DND-41 (cell line): ENCODE measurements at regions not wholly inside any gene's neighbourhood (a gene's known extent, or its start where the extent isn't known, plus 50 kb on each side); places are given as distances from the start of the nearest gene placed in this dataset.

Experiments
- ATAC-seq: fragments of 200-7000 bp; cut with Tn5 transposase; 3 replicates; pipeline ENCODE4 v1.9.1; 2021; ENCODE audit warnings: low read depth; ENCODE audit not compliant: insufficient read depth
- DNase-seq: peaks from one replicate; pipeline ENCODE4 v3.0.0-alpha.2; 2020
- H2AFZ ChIP-seq: 2 replicates; pipeline ENCODE4 v1.6.0; 2012; ENCODE audit warnings: low read depth, low read length
- H3K27ac ChIP-seq: 2 replicates; pipeline ENCODE4 v1.5.1; 2012; ENCODE audit warnings: low read length, inconsistent platforms
- H3K27me3 ChIP-seq: fragments of 200-600 bp; sonication (generic); 2 replicates; pipeline ENCODE4 v1.6.0; 2012; ENCODE audit warnings: low read length, mild to moderate bottlenecking, inconsistent platforms; ENCODE audit not compliant: insufficient read depth, poor library complexity
- H3K36me3 ChIP-seq: 2 replicates; pipeline ENCODE4 v1.5.1; 2012; ENCODE audit warnings: low read length, inconsistent platforms; ENCODE audit not compliant: insufficient read depth
- H3K4me1 ChIP-seq: 2 replicates; pipeline ENCODE4 v1.5.1; 2012; ENCODE audit warnings: mild to moderate bottlenecking, low read length; ENCODE audit not compliant: insufficient read depth
- H3K4me2 ChIP-seq: 2 replicates; pipeline ENCODE4 v1.6.0; 2012; ENCODE audit warnings: mild to moderate bottlenecking, moderate library complexity, low read length, inconsistent platforms; ENCODE audit not compliant: insufficient read depth
- H3K4me3 ChIP-seq, 2 experiments: fragments of 200-600 bp in 1 of 2; shearing (Covaris generic) in 1 of 2; 2 replicates each; pipeline ENCODE4 v1.5.1; 2012 to 2016; ENCODE audit warnings: inconsistent platforms in 2 of 2, low read length in 2 of 2, mild to moderate bottlenecking in 2 of 2, low read depth in 1 of 2, moderate library complexity in 1 of 2
- H3K79me2 ChIP-seq: 2 replicates; pipeline ENCODE4 v1.6.0; 2012; ENCODE audit warnings: low read length, inconsistent platforms; ENCODE audit not compliant: insufficient read depth
- H3K9ac ChIP-seq: 2 replicates; pipeline ENCODE4 v1.6.0; 2012; ENCODE audit warnings: low read depth, mild to moderate bottlenecking, inconsistent platforms, low read length, moderate library complexity
- H3K9me3 ChIP-seq: 2 replicates; pipeline ENCODE4 v1.5.1; 2012; ENCODE audit warnings: low read length, moderate library complexity, mild to moderate bottlenecking, inconsistent platforms; ENCODE audit not compliant: insufficient read depth, severe bottlenecking
- H4K20me1 ChIP-seq: 2 replicates; pipeline ENCODE4 v1.6.0; 2012; ENCODE audit warnings: low read length; ENCODE audit not compliant: insufficient read depth
- EZH2 ChIP-seq: IDR thresholded peaks from 3 replicates; pipeline ENCODE4 v1.6.1; 2012; ENCODE audit warnings: borderline replicate concordance, low read depth, mild to moderate bottlenecking, moderate library complexity, low read length, inconsistent platforms; ENCODE audit not compliant: severe bottlenecking
- TF ChIP-seq, protein P1 (sequence below): IDR thresholded peaks from 2 replicates; pipeline ENCODE4 v1.5.1; 2012; ENCODE audit warnings: borderline replicate concordance, low read length, moderate library complexity, mild to moderate bottlenecking; ENCODE audit not compliant: poor library complexity, severe bottlenecking; ENCODE audit errors: extremely low read depth

DNA sequence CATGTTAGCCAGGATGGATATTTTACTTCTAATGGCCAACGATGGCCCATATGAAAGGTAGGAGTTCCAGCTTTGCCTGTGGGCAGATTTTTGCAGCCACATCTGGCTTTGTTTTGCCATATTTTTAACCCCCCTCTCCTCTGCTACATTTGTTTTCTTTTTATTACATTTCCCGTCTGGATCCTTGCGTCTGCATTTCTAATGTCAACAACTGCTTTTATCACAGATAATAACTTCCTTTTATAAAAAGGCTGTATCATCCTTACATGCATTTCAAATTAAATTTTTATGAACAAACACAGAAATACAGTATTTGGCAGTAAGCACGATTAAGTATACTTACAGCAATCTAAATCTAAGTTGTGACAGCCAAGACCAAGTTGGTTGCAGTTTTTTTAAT, 156.0 kb downstream of the BAMBI start:
- Histone ChIP-seq H2AFZ (no peak overlapping the region), H3K9ac (no peak overlapping the region), H4K20me1 (no peaks in the 10 kb centered on the region), H3K79me2 (no peaks in the 10 kb centered on the region), H3K4me3 (no peak overlapping the region), H3K4me2 (no peak overlapping the region), H3K9me3 (no peaks in the 10 kb centered on the region), H3K4me1 (no peaks in the 10 kb centered on the region), H3K27ac (no peak overlapping the region), H3K36me3 (no peaks in the 10 kb centered on the region), H3K27me3 (peaks cover 4% of the 10 kb centered on the region)
- ATAC-seq = no peak
- TF ChIP-seq EZH2 = no peak
- TF ChIP-seq, protein P1, sequence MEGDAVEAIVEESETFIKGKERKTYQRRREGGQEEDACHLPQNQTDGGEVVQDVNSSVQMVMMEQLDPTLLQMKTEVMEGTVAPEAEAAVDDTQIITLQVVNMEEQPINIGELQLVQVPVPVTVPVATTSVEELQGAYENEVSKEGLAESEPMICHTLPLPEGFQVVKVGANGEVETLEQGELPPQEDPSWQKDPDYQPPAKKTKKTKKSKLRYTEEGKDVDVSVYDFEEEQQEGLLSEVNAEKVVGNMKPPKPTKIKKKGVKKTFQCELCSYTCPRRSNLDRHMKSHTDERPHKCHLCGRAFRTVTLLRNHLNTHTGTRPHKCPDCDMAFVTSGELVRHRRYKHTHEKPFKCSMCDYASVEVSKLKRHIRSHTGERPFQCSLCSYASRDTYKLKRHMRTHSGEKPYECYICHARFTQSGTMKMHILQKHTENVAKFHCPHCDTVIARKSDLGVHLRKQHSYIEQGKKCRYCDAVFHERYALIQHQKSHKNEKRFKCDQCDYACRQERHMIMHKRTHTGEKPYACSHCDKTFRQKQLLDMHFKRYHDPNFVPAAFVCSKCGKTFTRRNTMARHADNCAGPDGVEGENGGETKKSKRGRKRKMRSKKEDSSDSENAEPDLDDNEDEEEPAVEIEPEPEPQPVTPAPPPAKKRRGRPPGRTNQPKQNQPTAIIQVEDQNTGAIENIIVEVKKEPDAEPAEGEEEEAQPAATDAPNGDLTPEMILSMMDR = no peak
- no peak for DNase-seq

DNA sequence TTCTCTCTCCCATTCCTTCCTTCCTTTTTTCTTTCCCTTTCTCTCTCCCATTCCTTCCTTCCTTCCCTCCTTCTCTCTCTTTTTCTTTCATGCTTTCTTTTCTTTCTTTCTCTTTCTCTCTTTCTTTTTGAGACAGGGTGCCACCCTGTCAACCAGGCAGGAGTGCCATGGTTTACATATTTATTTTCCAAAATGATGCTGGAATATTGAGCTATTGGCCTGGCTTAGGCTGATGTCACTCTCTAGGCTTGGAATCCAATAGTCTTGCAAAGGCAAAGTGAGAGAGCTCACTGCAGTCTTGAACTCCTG, 159.1 kb downstream of the BAMBI start:
- H3K27me3 ChIP-seq = peaks cover 4% of the 10 kb centered on the region
- no peak for DNase-seq

DNA sequence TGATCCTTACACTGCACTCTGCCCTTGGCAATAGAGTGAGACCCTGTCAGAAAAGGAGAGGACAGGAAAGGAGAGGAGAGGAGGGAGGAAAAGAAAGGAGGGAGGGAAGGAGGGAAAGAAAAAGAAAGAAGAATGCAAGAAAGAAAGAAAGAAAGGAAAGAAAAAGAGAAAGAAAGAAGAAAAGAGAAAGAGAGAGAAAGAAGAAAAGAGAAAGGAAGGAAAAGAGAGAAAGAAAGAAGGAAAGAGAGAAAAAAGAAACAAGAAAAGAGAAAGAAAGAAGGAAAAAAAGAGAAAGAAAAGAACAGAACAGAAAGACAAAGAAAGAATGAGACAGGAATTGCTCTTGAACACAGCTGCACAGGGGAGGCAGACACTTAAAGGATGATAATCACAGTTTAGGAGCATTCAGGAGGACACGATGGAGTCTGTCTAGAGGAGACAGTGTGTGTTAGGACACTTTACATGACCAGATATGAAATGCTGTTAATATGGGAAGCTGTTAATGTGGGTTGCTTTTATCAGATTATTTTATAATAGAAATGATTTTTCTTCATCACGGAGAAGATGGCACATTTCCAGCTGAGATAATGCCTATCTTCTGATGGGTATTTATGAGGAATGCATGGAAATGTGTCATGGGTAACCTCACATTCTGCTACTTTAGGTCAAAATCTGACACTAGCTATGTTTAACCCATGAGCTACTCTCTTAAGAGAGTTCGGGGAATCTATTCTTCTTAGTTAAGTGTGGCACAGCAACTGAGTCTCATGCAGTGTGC, 160.5 kb downstream of the BAMBI start:
- Histone ChIP-seq H3K79me2 (no peaks in the 10 kb centered on the region), H3K9ac (no peak overlapping the region), H4K20me1 (no peaks in the 10 kb centered on the region), H3K4me1 (no peaks in the 10 kb centered on the region), H3K4me2 (no peak overlapping the region), H2AFZ (no peak overlapping the region), H3K9me3 (no peaks in the 10 kb centered on the region), H3K36me3 (no peaks in the 10 kb centered on the region), H3K27ac (no peak overlapping the region), H3K27me3 (peaks cover 4% of the 10 kb centered on the region), H3K4me3 (no peak overlapping the region)
- ATAC-seq (no peak), DNase-seq (no peak)
- TF ChIP-seq, protein P1 = no peak
- no peak for TF ChIP-seq EZH2

More for the DNA sequence above, 159.1 kb downstream of the BAMBI start:
- TF ChIP-seq EZH2 = no peak
- TF ChIP-seq, protein P1 = no peak
- Histone ChIP-seq H3K4me2 (no peak overlapping the region), H3K27ac (no peak overlapping the region), H3K9me3 (no peaks in the 10 kb centered on the region), H3K79me2 (no peaks in the 10 kb centered on the region), H3K4me1 (no peaks in the 10 kb centered on the region), H3K36me3 (no peaks in the 10 kb centered on the region), H2AFZ (no peak overlapping the region), H3K4me3 (no peak overlapping the region), H4K20me1 (no peaks in the 10 kb centered on the region), H3K9ac (no peak overlapping the region)
- ATAC-seq = no peak

DNA sequence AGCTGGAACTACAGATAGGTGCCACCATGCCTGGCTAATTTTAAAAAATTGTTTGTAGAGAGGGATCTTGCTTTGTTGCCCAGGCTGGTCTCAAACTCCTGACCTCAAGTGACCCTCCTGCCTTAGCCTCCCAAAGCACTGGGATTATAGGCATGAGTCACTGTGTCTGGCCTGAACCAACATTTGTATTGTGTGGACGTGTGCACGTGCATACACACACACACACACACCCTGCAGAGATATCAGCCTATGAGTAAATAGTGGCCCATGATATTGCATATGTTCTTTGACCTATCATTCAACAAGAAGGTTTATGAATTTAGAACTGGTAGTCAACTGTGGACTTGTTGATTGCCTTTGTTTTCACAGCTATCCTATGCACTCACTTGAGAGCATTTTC, 161.6 kb downstream of the BAMBI start:
- Histone ChIP-seq H3K27ac (no peak overlapping the region), H2AFZ (no peak overlapping the region), H3K27me3 (peaks cover 4% of the 10 kb centered on the region), H3K4me2 (no peak overlapping the region), H3K79me2 (no peaks in the 10 kb centered on the region), H3K36me3 (no peaks in the 10 kb centered on the region), H3K4me1 (no peaks in the 10 kb centered on the region), H3K9me3 (no peaks in the 10 kb centered on the region), H3K9ac (no peak overlapping the region), H3K4me3 (no peak overlapping the region), H4K20me1 (no peaks in the 10 kb centered on the region)
- no peak for ATAC-seq
- DNase-seq = no peak
- TF ChIP-seq, protein P1 = no peak
- no peak for TF ChIP-seq EZH2
